GM12878 (cell line): ENCODE measurements at regions not wholly inside any gene's neighbourhood (a gene's known extent, or its start where the extent isn't known, plus 50 kb on each side); places are given as distances from the start of the nearest gene placed in this dataset.

Experiments
- ATAC-seq: fragments of 200-7000 bp; cut with Tn5 transposase; 3 replicates; pipeline ENCODE4 v1.9.1; 2020; ENCODE audit warnings: mild to moderate bottlenecking, moderate library complexity
- BruUV-seq: library from RNA; stranded (reverse); fragments of 400-500 nt; replicated peaks from 2 replicates; lab custom pipeline; 2021; lab: Mats Ljungman, UMichigan
- CTCF ChIA-PET: fragments of 300-600 bp; sonication (Branson Sonifier 250); formaldehyde crosslinking; extraction: SDS; loops from one replicate; lab custom pipeline; 2021; ENCODE audit warnings: inconsistent platforms; lab: Yijun Ruan, JAX
- POLR2A ChIA-PET: fragments of 350-600 bp; formaldehyde crosslinking; extraction: SDS; loops from one replicate; lab custom pipeline; 2021; ENCODE audit warnings: inconsistent platforms; lab: Charles Lee
- RAD21 ChIA-PET: fragments of 300-600 bp; sonication (Branson Sonifier 250); formaldehyde crosslinking; loops from one replicate; lab custom pipeline; 2023; ENCODE audit warnings: antibody characterized with exemption; ENCODE audit not compliant: unreplicated experiment; lab: Charles Lee
- SMC1A ChIA-PET: fragments of 300-600 bp; sonication (Branson Sonifier 250); formaldehyde crosslinking; loops from one replicate; lab custom pipeline; 2023; ENCODE audit not compliant: unreplicated experiment, uncharacterized antibody; lab: Charles Lee
- DNase-seq: peaks from one replicate; pipeline ENCODE4 v3.0.0-alpha.2; 2011; ENCODE audit warnings: low read depth, low spot score
- FAIRE-seq: peaks from 3 replicates; lab custom pipeline; 2011; peaks lifted over from hg19 to GRCh38; lab: Jason Lieb, UNC
- H2AFZ ChIP-seq: 2 replicates; pipeline ENCODE4 v1.6.0; 2011; ENCODE audit warnings: low read depth, low read length, control low read depth; ENCODE audit not compliant: control insufficient read depth
- H3K27ac ChIP-seq: 2 replicates; pipeline ENCODE4 v1.5.1; 2011; ENCODE audit warnings: control low read depth; ENCODE audit not compliant: control insufficient read depth, insufficient read depth
- H3K27me3 ChIP-seq, 2 experiments: replicated peaks in 1 of 2; 2 replicates each; pipeline versions ENCODE4 v1.6.0 to v1.6.1; 2011; ENCODE audit warnings: low read length in 1 of 2; ENCODE audit not compliant: control insufficient read depth in 2 of 2, insufficient read depth in 2 of 2
- H3K36me3 ChIP-seq, 2 experiments: 2 replicates each; pipeline ENCODE4 v1.5.1; 2011; ENCODE audit warnings: low read length in 1 of 2; ENCODE audit not compliant: control insufficient read depth in 2 of 2, insufficient read depth in 2 of 2
- H3K4me1 ChIP-seq: 2 replicates; pipeline ENCODE4 v1.6.1; 2011; ENCODE audit warnings: mild to moderate bottlenecking, low read length, moderate library complexity, mixed read lengths; ENCODE audit not compliant: control insufficient read depth, insufficient read depth
- H3K4me2 ChIP-seq: 2 replicates; pipeline ENCODE4 v1.6.0; 2011; ENCODE audit warnings: control low read depth; ENCODE audit not compliant: control insufficient read depth, insufficient read depth
- H3K4me3 ChIP-seq: fragments of 200-600 bp; sonication (generic); 2 replicates; pipeline ENCODE4 v1.5.1; 2016
- H3K79me2 ChIP-seq: 2 replicates; pipeline ENCODE4 v1.6.0; 2011; ENCODE audit warnings: low read length; ENCODE audit not compliant: control insufficient read depth, insufficient read depth
- H3K9ac ChIP-seq: 2 replicates; pipeline ENCODE4 v1.8.0; 2011; ENCODE audit warnings: low read length, control low read depth, mixed read lengths; ENCODE audit not compliant: control insufficient read depth, insufficient read depth
- H3K9me3 ChIP-seq: replicated peaks from 3 replicates; pipeline ENCODE4 v1.5.1; 2011; ENCODE audit warnings: mild to moderate bottlenecking, low read length; ENCODE audit not compliant: control insufficient read depth, insufficient read depth
- H4K20me1 ChIP-seq: 2 replicates; pipeline ENCODE4 v1.6.0; 2011; ENCODE audit not compliant: control insufficient read depth, insufficient read depth
- E2F8 ChIP-seq: fragments of 450-650 bp; IDR thresholded peaks from 2 replicates; pipeline ENCODE4 v1.6.1; 2018; ENCODE audit warnings: mild to moderate bottlenecking, low read depth, moderate library complexity; ENCODE audit not compliant: partially characterized antibody
- MYC ChIP-seq: IDR thresholded peaks from 2 replicates; pipeline ENCODE4 v1.6.1; 2011; ENCODE audit warnings: mild to moderate bottlenecking, low read length, moderate library complexity, inconsistent platforms; ENCODE audit not compliant: insufficient read depth, insufficient replicate concordance, insufficient read length, severe bottlenecking
- NFIC ChIP-seq: IDR thresholded peaks from 2 replicates; pipeline ENCODE4 v1.6.1; 2012; ENCODE audit warnings: low read depth, mild to moderate bottlenecking, inconsistent platforms, low read length, moderate library complexity
- SIN3A ChIP-seq: IDR thresholded peaks from 2 replicates; pipeline ENCODE4 v1.6.1; 2012; ENCODE audit warnings: low read depth, low read length, improper control_type of control experiment
- SMARCA5 ChIP-seq: fragments of 450-650 bp; IDR thresholded peaks from 2 replicates; pipeline ENCODE4 v1.6.1; 2017; ENCODE audit warnings: mild to moderate bottlenecking
- TCF12 ChIP-seq: IDR thresholded peaks from 2 replicates; pipeline ENCODE4 v1.6.1; 2011; ENCODE audit warnings: low read depth, mild to moderate bottlenecking, low read length
- TCF3 ChIP-seq: IDR thresholded peaks from 2 replicates; pipeline ENCODE4 v1.6.1; 2012; ENCODE audit warnings: low read depth, mild to moderate bottlenecking, low read length, borderline replicate concordance; ENCODE audit not compliant: insufficient read depth
- WGBS: methylation state at CpG from one replicate; pipeline ENCODE4 v1.1.6; 2016; ENCODE audit warnings: low lambda C conversion rate; ENCODE audit not compliant: insufficient replicate concordance, insufficient coverage; ENCODE audit errors: missing lambda C conversion rate; 5-methylcytosine and 5-hydroxymethylcytosine counted together
- in situ Hi-C: fragments of 300-500 bp; cut with MboI; formaldehyde crosslinking; loops from 9 replicates; pipeline ENCODE4 v1.14.3; 2018; ENCODE audit warnings: mixed read lengths
- intact Hi-C: fragments of 100-400 bp; cut with micrococcal nuclease; formaldehyde crosslinking; loops from one replicate; pipeline ENCODE4 v1.14.2; 2022; ENCODE audit not compliant: unreplicated experiment
- TF ChIP-seq, protein P1 (sequence below): IDR thresholded peaks from 2 replicates; pipeline ENCODE4 v1.6.1; 2012; ENCODE audit warnings: mild to moderate bottlenecking, low read depth, low read length
- TF ChIP-seq, protein P2 (sequence below): IDR thresholded peaks from 2 replicates; pipeline ENCODE4 v1.6.1; 2011; ENCODE audit warnings: low read depth, mild to moderate bottlenecking, low read length, moderate library complexity, borderline replicate concordance; ENCODE audit errors: extremely low read depth

DNA sequence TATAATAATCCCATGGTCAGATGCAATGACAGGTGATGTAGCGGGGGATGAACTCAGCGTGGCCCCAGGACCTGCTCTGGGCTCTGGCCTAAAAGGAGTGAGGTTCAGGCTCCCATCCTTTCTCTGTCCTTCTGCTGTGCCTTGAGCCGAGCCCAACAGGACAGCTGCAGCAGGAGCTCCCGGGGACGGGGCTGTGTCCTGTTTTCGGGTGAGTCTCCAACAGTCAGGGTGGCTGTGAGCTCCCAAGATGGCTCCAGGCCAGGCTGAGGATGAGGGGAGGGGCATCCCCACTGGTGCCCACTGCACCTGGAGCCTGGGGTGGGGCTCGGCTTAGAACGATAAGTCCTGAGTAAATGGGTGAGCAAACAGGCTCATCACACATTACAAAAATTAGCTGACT lies 1385.0 kb downstream of the BRD1 start:
- no peaks in the 10 kb centered on the region for H3K27me3 ChIP-seq

More for the DNA sequence above, 1385.0 kb downstream of the BRD1 start:
- CTCF ChIA-PET: no interaction called here
- intact Hi-C loops (no loop called here), in situ Hi-C loops (no loop called here)
- DNase-seq (no peak), FAIRE-seq (no peak), ATAC-seq (no peak)
- no peak overlapping the region for H2AFZ ChIP-seq
- no peak overlapping the region for H3K4me3 ChIP-seq
- BruUV-seq: no TSS peak
- no peaks in the 10 kb centered on the region for H3K36me3 ChIP-seq
- POLR2A ChIA-PET: no interaction called here
- H3K9me3 ChIP-seq: no peaks in the 10 kb centered on the region; the same call in 2 of the 3 replicates
- no peak for TF ChIP-seq TCF12
- TF ChIP-seq NFIC: no peak
- no peak for TF ChIP-seq TCF3
- TF ChIP-seq, protein P1, sequence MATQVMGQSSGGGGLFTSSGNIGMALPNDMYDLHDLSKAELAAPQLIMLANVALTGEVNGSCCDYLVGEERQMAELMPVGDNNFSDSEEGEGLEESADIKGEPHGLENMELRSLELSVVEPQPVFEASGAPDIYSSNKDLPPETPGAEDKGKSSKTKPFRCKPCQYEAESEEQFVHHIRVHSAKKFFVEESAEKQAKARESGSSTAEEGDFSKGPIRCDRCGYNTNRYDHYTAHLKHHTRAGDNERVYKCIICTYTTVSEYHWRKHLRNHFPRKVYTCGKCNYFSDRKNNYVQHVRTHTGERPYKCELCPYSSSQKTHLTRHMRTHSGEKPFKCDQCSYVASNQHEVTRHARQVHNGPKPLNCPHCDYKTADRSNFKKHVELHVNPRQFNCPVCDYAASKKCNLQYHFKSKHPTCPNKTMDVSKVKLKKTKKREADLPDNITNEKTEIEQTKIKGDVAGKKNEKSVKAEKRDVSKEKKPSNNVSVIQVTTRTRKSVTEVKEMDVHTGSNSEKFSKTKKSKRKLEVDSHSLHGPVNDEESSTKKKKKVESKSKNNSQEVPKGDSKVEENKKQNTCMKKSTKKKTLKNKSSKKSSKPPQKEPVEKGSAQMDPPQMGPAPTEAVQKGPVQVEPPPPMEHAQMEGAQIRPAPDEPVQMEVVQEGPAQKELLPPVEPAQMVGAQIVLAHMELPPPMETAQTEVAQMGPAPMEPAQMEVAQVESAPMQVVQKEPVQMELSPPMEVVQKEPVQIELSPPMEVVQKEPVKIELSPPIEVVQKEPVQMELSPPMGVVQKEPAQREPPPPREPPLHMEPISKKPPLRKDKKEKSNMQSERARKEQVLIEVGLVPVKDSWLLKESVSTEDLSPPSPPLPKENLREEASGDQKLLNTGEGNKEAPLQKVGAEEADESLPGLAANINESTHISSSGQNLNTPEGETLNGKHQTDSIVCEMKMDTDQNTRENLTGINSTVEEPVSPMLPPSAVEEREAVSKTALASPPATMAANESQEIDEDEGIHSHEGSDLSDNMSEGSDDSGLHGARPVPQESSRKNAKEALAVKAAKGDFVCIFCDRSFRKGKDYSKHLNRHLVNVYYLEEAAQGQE: no peak
- TF ChIP-seq SIN3A: no peak
- TF ChIP-seq MYC: no peak
- TF ChIP-seq, protein P2, sequence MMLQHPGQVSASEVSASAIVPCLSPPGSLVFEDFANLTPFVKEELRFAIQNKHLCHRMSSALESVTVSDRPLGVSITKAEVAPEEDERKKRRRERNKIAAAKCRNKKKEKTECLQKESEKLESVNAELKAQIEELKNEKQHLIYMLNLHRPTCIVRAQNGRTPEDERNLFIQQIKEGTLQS: no peak
- no peak for TF ChIP-seq E2F8
- TF ChIP-seq SMARCA5: no peak
- SMC1A ChIA-PET: no interaction called here
- WGBS: 11% methylated on average over 8 of the region's 8 CpGs
- no peak overlapping the region for H3K9ac ChIP-seq
- RAD21 ChIA-PET: no interaction called here
- H3K27ac ChIP-seq: no peak overlapping the region
- H3K4me1 ChIP-seq: no peaks in the 10 kb centered on the region
- H3K4me2 ChIP-seq: no peak overlapping the region
- H4K20me1 ChIP-seq: no peaks in the 10 kb centered on the region
- no peaks in the 10 kb centered on the region for H3K79me2 ChIP-seq
